GM18511 (cell line): ENCODE measurements at regions not wholly inside any gene's neighbourhood (a gene's known extent, or its start where the extent isn't known, plus 50 kb on each side); places are given as distances from the start of the nearest gene placed in this dataset.

Experiments
- ATAC-seq: cut with Tn5 transposase; IDR thresholded peaks from one replicate; pipeline ENCODE4 v1.9.1; 2021; ENCODE audit warnings: mild to moderate bottlenecking, moderate library complexity; ENCODE audit not compliant: unreplicated experiment

- no peak for ATAC-seq
Observed at GRCh38 chr6:165229216-165229615, 80.2 kb downstream of the C6orf118 start.

GRCh38 chr6:165227644-165228329 is 81.6 kb downstream of the C6orf118 start:
- no peak for ATAC-seq

GRCh38 chr6:165223736-165224135 is 85.7 kb downstream of the C6orf118 start:
- ATAC-seq: no peak

- no peak for ATAC-seq
Observed at GRCh38 chr6:165223101-165223500, 86.3 kb downstream of the C6orf118 start.

DNA sequence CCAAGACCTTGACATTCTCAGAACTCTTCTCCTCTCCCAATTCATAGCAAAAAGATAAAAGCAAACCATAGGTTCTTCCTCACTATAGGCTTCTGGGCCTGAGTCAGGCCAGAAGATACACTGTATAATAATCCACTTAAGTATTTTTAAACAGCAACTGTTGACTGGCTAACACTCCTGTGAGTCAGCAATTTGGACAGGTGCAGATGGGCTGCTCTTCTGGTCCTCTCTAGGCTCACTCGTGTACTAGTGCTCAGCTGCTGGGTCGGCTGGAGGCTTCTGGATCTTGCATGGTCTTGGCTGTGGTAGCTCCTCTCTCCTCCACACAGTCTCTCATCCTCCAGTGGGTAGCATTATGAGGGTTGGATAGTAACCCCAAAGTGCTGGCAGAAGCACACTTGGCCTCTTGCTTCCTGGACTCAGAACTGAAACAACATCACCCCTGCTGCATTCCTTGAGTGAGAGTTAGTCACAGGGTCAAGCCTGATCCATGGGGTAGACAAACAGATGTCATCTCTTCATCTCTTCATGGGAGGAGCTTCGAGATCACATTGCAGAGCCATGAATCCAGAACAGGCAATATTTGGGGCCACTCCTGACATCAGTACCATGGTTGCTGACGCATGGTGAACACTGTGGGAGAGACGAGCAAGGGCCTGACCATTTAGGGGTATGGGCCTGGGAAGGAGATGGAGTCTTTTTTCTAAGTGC is 86.9 kb downstream of the C6orf118 start:
- no peak for ATAC-seq

DNA sequence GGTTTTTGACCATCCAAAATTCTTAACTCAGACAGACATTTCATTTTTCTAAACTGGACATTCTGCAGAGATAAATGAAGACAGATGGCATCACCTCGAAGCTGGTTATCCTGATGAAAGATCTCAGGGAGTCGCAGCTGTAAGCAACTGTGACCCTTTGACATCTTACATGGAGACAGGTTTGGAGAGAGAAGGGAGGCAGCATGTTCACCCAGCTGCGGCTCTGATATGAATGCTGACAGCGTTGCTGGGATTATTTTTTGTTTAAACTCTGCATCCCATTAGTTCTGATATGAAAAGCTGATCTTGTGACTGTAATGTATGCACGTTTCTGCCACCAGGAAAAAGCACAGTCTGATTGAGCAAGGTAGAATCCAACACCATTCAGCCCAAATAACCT is 89.4 kb downstream of the C6orf118 start:
- ATAC-seq: no peak

DNA sequence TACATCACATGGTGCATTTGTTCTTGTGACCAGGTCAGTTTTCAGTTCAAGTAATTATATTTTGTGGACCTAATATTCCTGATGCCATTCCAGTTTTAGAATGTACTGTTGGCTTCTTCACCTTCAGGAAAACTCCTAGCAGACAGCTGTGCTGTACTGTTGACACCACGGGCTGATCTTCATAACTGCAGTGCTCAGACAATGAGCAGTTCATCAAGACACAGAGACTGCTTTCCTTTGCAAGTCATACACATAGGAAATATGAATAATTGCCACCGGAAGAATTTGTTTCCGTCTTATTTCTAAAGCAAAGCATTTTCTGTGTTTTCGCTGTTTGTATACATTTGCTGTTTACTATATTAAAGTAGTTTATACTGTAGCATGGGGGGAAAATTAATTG is 89.8 kb downstream of the C6orf118 start:
- ATAC-seq: no peak

GRCh38 chr6:165218829-165219228 is 90.6 kb downstream of the C6orf118 start:
- ATAC-seq: no peak

DNA sequence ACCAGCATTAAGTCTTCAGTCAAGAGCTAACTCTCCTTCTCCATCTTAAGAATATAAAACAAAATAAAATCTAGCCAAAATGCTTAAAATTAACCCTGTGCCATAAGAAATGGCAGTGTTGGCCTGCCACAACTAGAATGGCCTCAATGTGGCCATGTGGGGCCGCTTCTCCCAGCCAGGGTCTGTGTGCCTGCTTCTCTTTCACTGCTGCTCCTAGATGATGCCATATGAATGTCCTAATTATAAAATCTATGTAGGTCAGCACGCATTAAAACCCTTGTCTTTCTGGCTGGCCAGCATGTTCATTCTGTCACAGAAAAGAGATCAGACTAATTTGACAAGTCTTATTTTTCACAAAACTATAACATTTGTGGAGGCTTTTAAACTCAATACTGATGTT is 102.6 kb downstream of the C6orf118 start:
- no peak for ATAC-seq

DNA sequence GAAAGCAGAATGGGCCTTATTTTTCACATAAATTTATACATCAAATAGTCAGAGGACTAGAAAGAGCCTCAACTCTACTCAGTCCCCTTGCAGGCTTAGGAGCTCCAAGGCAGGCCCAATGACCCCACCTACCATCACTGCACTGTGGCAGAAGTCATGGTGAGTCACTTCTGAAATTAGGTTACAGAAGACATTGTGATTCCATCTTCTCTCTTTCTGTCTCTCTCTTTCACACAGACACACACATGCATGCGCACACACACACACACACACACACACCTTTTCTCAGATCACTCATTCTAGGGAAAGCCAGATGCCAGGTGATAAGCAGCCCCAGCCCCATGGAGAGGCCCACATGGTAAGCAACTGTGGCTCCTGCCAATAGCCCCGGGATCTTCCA is 103.8 kb downstream of the C6orf118 start:
- ATAC-seq: no peak

- no peak for ATAC-seq
Observed at GRCh38 chr6:165204807-165205545, 104.4 kb downstream of the C6orf118 start.

GRCh38 chr6:165200178-165200577 is 109.2 kb downstream of the C6orf118 start:
- ATAC-seq: no peak

DNA sequence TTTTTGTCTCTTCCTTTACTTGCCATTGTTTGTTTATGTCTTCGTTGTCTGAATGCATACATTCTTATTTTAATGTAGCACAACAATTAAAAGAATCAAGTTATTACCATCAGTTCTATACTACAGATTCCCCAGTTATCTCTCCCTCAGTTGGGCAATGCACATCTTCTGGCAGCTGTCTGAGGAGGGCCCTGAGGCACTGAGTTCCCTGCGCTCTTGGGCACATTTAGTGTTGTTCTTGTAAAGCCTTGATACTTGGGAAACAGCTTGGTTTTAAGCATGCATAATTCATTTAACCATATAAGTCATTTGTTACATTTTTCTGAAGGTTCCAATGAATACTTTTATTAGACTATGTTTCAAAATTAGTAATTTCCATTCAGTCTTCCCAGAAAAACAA is 117.9 kb downstream of the C6orf118 start:
- ATAC-seq: no peak

- ATAC-seq: no peak
Observed at GRCh38 chr6:165186441-165187205, 122.8 kb downstream of the C6orf118 start.

DNA sequence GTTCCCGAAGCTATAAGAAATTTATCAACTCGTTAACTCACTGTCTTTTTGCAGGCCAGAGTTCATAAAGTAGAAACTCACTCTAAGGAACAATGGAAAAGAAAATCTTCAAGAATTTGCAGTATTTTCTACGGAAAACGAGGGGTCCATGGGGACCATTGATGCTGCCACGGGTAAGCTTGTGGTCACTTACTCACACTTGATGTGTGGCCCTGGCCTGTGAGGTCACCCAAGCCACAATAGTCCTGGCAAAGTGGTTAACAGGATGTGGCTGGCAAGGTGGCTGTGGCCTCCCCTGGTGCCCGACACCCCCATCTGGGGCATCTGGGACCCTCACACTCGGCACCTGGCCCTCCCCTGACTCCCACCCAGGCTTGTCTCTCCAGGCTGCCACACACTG is 123.4 kb downstream of the C6orf118 start:
- ATAC-seq: no peak

GRCh38 chr6:165184192-165184979 is 125.0 kb downstream of the C6orf118 start:
- no peak for ATAC-seq

DNA sequence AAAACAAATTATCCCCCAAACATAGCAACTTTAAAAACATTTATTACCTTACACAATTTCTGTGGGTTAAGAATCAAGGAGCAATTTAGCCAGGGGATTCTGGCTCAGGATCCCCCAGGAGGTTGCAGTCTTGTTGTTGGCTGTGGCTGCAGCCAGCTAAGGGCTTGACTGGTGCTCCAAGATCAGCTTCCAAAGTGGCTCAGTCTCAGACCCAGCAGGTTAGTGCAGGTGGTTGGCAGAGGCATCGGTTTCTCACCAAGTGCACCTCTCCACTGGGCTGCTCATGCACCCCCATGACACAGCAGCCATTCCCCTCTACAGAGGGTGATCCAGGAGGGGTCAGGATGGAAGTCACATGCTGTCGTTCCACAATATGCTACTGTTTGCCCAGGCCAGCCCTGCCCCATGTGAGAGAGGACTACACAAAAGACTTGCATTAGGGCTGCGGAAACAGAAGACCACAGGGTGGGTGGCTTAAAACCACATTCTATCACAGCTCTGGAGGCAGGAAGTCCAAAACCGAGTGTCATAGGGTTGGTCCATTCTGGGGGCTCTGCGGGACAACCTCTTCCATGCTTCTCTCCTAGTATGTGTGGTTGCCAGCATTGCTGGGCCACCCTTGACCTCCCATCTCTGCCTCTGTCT is 125.8 kb downstream of the C6orf118 start:
- ATAC-seq: no peak

- no peak for ATAC-seq
Observed at GRCh38 chr6:165183071-165183470, 126.3 kb downstream of the C6orf118 start.

GRCh38 chr6:165181951-165182414 is 127.4 kb downstream of the C6orf118 start:
- no peak for ATAC-seq

- ATAC-seq: no peak
Observed at GRCh38 chr6:165178056-165178455, 131.3 kb downstream of the C6orf118 start.
